ENCODE measurements at regions not wholly inside any gene's neighbourhood (a gene's known extent, or its start where the extent isn't known, plus 50 kb on each side); places are given as distances from the start of the nearest gene placed in this dataset.
A peak's percentile ranks its signal among the peaks of the same experiment; 100 is the strongest.

DNA sequence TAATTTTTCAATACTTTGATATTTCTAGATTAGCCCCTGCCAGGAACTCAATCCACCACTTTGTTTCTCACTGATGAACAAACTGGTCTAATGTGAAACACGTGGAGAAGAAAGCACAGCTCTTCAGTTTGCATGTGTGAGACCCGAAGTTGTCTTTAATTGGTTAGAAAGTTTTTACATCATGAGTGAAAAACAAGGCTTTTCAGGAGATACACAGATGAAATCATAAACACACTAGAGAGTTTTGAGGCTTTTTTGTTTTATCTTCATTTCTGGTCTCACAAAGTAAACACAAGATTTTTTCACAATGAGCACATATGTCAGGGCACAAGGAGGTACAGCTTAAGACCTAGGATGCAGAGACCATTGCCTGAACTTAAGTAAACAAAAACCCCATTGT is 84.5 kb upstream of the MOCS2 start:
- Histone ChIP-seq H3K4me3 (ENCODE audit: low read depth, low read length) (no peak overlapping the region), H3K36me3 (ENCODE audit: control insufficient read depth, insufficient read depth, low read length) (no peaks in the 10 kb centered on the region), H3K27me3 (ENCODE audit: control insufficient read depth, insufficient read depth, low read length) (no peaks in the 10 kb centered on the region)
- FAIRE-seq: no peak
- DNase-seq (ENCODE audit: low read depth): no peak
- TF ChIP-seq, protein P1, sequence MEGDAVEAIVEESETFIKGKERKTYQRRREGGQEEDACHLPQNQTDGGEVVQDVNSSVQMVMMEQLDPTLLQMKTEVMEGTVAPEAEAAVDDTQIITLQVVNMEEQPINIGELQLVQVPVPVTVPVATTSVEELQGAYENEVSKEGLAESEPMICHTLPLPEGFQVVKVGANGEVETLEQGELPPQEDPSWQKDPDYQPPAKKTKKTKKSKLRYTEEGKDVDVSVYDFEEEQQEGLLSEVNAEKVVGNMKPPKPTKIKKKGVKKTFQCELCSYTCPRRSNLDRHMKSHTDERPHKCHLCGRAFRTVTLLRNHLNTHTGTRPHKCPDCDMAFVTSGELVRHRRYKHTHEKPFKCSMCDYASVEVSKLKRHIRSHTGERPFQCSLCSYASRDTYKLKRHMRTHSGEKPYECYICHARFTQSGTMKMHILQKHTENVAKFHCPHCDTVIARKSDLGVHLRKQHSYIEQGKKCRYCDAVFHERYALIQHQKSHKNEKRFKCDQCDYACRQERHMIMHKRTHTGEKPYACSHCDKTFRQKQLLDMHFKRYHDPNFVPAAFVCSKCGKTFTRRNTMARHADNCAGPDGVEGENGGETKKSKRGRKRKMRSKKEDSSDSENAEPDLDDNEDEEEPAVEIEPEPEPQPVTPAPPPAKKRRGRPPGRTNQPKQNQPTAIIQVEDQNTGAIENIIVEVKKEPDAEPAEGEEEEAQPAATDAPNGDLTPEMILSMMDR (IDR thresholded peaks at IDR 0.05; ENCODE audit: insufficient read depth, low read length, severe bottlenecking): no peak

DNA sequence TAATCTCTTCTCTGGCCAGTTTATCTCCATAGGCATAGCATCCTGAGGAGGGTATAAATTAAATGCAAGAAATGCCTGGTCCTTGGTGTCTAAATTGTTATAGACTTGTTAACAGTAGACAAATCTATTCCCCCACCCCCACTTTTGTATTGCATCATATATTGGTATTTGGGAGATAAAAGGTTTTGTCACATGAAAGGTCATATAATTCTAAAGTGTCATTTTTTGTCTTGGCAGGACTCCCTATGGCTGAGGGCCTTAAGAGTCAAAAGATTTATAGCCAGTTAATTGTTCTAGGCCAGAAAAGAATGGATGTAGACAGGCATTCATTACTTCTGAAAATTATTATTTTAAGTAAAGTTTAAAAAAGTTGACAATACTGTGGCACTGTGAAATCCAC is 90.3 kb upstream of the MOCS2 start:
- no peaks in the 10 kb centered on the region for H3K27me3 ChIP-seq (ENCODE audit: control insufficient read depth, insufficient read depth, low read length)
- no peaks in the 10 kb centered on the region for H3K36me3 ChIP-seq (ENCODE audit: control insufficient read depth, insufficient read depth, low read length)
- TF ChIP-seq, protein P1 (IDR thresholded peaks at IDR 0.05; ENCODE audit: insufficient read depth, low read length, severe bottlenecking): no peak
- DNase-seq (ENCODE audit: low read depth) (no peak), FAIRE-seq (no peak)
- H3K4me3 ChIP-seq (ENCODE audit: low read depth, low read length): no peak overlapping the region

DNA sequence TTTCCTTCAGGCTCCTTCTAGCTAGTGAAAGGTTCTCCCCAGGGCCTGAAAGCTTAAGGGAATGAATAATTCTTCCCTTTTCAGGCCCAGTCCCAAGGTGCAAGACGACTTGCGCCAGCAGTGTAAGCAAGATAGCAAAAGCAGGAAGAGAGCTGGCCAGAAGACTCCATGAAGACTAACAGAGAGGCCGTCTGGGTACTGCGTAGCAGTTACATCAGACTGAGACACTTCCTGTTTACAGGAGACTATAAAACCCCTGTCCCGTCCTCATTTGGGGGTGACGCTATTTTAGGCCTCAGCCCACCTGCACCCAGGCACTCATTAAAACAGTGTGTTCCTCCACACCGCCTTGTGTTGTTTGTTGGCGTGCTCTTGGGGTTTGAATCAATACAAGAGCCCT is 90.7 kb upstream of the MOCS2 start:
- TF ChIP-seq, protein P1 (IDR thresholded peaks at IDR 0.05; ENCODE audit: insufficient read depth, low read length, severe bottlenecking): no peak
- DNase-seq (ENCODE audit: low read depth) (no peak), FAIRE-seq (no peak)
- Histone ChIP-seq H3K36me3 (ENCODE audit: control insufficient read depth, insufficient read depth, low read length) (no peaks in the 10 kb centered on the region), H3K4me3 (ENCODE audit: low read depth, low read length) (no peak overlapping the region), H3K27me3 (ENCODE audit: control insufficient read depth, insufficient read depth, low read length) (no peaks in the 10 kb centered on the region)

DNA sequence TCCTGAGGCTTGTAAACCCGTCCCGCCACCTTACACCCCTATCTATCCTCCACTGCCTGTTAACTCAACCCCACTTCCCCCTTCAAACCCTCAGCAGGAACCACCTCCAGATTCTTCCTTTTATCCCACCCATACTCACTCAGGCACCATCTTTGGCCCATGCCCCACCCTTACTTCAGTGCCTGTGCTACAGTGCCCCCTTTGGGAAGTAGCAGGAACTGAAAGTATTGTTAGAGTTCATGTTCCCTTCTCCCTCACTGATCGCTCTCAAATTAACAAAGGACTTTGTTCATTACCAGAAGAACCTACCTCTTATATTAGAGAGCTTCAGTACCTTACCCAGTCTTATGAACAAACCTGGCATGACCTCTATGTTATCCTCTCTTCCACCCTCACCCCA is 92.2 kb upstream of the MOCS2 start:
- Histone ChIP-seq H3K4me3 (ENCODE audit: low read depth, low read length) (no peak overlapping the region), H3K36me3 (ENCODE audit: control insufficient read depth, insufficient read depth, low read length) (no peaks in the 10 kb centered on the region), H3K27me3 (ENCODE audit: control insufficient read depth, insufficient read depth, low read length) (no peaks in the 10 kb centered on the region)
- no peak for DNase-seq (ENCODE audit: low read depth)
- TF ChIP-seq, protein P1 (IDR thresholded peaks at IDR 0.05; ENCODE audit: insufficient read depth, low read length, severe bottlenecking): no peak
- no peak for FAIRE-seq

DNA sequence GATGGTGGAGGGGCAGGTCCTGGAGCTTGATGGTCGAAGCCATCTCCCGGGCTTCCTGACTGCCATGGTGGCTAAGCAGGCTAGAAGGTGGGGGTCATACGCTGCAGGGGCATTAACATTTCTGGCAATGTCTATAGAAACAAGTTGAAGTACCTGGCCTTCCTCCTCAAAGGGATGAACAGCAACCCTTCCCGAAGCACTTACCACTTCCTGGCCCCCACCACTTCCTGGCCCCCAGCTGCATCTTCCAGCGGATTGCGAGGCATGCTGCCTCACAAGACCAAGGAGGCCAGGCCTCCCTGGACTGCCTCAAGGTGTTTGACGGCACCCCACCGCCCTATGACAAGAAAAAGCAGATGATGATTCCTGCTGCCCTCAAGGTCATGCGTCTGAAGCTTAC is 97.0 kb upstream of the MOCS2 start:
- FAIRE-seq (no peak), DNase-seq (ENCODE audit: low read depth) (no peak)
- Histone ChIP-seq H3K27me3 (ENCODE audit: control insufficient read depth, insufficient read depth, low read length) (no peaks in the 10 kb centered on the region), H3K4me3 (ENCODE audit: low read depth, low read length) (no peak overlapping the region), H3K36me3 (ENCODE audit: control insufficient read depth, insufficient read depth, low read length) (no peaks in the 10 kb centered on the region)
- TF ChIP-seq, protein P1 (IDR thresholded peaks at IDR 0.05; ENCODE audit: insufficient read depth, low read length, severe bottlenecking): no peak

DNA sequence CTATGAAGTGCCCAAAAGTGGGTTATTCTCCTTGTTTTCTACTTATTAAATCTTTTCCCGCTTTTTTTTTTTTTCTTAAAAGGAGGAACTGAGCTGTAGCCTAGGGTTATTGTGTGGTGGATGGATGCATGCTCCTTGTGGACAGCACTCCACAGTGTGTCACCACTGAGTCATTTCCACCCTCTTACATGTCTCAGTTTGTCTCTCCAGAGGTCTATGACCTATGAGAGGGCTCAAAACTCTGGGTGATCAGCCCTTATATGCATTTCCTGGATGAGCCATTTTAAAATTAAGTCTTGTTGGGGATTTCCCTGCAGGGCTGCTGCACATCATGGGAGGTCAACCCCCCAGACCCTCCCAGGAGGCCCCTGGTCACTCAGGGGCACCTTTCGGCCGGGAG is 102.2 kb upstream of the MOCS2 start:
- FAIRE-seq (no peak), DNase-seq (ENCODE audit: low read depth) (peak; percentile 98)
- Histone ChIP-seq H3K36me3 (ENCODE audit: control insufficient read depth, insufficient read depth, low read length) (no peaks in the 10 kb centered on the region), H3K4me3 (ENCODE audit: low read depth, low read length) (no peak overlapping the region), H3K27me3 (ENCODE audit: control insufficient read depth, insufficient read depth, low read length) (no peaks in the 10 kb centered on the region)
- TF ChIP-seq, protein P1 (IDR thresholded peaks at IDR 0.05; ENCODE audit: insufficient read depth, low read length, severe bottlenecking): no peak
